AML-193 (cell line): ENCODE measurements at regions not wholly inside any gene's neighbourhood (a gene's known extent, or its start where the extent isn't known, plus 50 kb on each side); places are given as distances from the start of the nearest gene placed in this dataset.
"Not testable (repeated sequence)": the region's sequence is repeated elsewhere in the genome, so short reads cannot be mapped to it uniquely, and the experiment has no call there.

Source experiments
- DNase-seq, 2 experiments: peaks; one replicate each; lab custom pipeline; 2025; lab: John Stamatoyannopoulos, UW

DNA sequence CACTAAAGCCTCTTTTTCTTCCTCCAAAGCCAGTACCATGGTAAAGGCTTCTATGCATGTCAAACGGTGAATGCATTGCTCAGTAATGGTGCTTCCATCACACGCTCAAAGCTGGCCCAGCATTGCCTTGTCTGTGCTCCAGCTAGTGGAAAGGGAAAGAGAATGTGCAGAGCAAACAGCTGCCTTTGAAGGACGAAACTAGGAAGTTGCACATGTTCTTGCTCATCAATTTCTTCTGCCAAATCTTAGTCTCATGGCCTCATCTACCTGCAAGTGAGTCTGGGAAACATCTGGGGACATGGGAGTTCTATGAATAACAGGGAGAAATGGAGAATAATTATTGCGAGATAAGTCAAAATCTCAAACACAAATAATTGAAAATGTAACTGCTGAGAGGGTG, 216.5 kb upstream of the SSTR4 start:
- no peak for DNase-seq

GRCh38 chr20:22819112-22819511, 216.0 kb upstream of the SSTR4 start:
- DNase-seq, result no peak

GRCh38 chr20:22819784-22820183, 215.3 kb upstream of the SSTR4 start:
- DNase-seq, result no peak

DNA sequence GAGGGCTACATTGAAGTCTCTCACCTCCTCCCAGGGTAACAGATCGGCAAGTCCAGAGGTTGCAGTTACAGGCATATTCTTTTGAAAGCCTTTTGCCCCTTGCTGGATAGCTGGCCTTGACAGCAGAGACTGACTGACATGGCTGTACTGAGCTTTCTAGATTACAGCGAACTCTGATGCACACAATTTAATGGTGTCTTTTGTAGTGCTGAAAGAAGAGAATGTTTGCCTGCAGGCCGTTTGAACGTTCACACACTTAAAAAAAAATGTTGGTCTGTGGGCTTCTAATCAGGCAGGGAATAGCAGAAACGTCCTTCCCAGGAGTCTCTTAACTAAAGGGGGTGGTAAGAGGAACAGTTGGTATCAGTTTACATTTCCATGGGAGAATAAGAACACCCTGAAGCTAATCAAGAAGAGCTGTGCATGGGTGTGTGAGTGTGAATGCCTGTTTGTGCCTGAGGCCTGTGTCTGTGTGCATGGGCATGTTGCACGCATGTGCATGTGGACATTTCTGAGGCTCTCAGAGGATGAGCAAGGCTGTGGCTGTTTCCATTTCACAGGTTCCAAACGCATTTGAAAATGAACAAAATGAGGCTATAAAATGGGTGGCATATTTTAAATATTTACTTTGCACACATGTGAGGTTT, 213.9 kb upstream of the SSTR4 start:
- no peak for DNase-seq

DNA sequence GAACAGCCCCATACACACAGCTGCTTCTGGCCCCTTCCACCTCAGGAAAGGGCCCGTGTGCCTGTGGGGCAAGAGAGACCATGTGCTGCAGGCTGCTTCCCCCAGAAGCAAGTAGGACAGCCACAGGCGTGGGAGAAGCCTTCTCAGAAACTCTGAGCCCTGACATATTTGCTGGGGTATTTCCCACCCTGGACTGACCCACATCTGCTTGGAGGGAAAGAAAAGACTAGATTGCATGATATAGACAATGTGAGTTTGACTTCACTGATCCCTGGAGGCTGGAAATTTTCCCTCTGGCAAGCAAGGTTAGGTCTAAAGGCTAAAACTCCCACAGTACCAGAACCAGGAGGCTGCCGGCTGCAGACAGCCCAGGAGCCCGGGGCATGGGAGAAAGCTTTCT, 213.3 kb upstream of the SSTR4 start:
- no peak for DNase-seq

DNA sequence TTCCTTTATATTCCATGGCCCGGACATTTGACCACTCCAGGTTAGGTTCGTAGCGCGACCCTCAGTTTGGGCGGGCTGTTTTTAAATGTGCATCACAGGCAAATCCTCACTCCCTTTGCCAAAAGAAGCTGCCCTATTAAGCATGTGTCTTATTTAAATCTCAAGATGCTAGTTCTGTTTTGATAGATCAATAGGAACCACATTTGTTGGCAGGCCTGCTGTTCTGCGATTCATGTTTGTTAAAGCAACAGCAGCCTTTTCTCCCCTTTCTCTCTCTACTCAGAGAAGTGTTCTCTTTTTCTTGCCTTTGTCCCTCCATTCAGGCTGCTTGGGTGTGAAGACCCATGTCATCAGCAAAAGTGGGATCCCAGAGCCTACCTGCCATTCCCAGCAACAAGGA, 212.0 kb upstream of the SSTR4 start:
- DNase-seq, result no peak

DNA sequence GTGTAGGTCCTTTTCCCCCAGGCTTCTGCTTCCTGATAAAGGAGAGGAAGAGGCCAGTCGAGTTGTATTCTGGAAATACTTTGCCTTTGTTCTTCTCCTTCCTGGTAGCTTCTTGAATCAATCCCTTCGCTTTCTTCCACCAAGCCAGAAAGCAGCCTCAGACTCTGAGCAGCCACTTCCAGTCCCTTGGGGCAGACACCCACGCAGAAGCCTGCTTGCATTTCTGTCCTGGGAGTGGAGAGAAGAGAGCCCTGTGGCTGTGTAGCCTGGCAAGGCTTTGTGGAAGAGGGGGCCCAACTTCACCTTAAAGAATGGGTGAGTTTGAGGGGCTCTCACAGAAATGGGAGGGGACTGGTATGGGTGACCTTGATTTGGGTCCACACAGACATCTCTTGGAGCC, 211.0 kb upstream of the SSTR4 start:
- DNase-seq, result no peak

DNA sequence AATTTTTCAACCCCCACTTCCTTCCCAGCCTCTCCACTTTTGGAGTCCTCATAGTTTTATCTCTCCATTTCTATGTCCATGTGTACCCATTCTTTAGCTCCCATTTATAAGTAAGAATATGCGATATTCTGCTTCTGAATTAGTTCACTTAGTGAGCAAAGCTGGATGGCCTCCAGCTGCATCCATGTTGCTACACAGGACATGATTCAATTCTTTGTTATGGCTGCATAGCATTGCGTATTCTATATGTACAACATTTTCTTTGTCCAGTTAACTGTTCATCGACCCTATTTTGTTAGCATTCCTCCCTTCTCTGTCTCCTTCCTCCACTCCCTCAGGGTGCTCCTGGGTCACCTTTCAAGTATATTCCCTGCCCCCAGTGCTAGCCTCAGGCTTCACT, 210.0 kb upstream of the SSTR4 start:
- DNase-seq, result no peak

GRCh38 chr20:22825546-22825945, 209.6 kb upstream of the SSTR4 start:
- no peak for DNase-seq

GRCh38 chr20:22826306-22827230, 208.5 kb upstream of the SSTR4 start:
- no peak for DNase-seq

GRCh38 chr20:22827916-22828315, 207.2 kb upstream of the SSTR4 start:
- DNase-seq, result no peak

DNA sequence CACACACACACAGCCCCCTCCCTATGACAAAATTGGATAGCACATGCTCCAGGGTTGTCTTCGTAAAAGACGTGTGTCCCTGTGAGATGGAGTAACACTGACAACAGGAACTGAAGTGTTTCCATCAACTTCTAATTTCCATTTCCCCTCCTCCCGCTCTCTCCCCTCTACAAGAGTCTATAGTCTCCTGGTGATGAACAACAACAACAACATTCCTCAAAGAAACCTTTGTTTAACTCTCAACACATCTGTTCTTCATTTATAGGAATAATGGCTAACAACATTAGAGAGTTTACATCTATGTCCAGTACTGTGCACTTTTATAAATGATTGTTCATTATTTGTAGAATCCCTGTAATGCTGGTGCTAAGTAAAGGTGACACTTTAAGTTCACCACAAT, 205.8 kb upstream of the SSTR4 start:
- no peak for DNase-seq

- no peak for DNase-seq
These were observed 205.0 kb upstream of the SSTR4 start for GRCh38 chr20:22830138-22830537.

GRCh38 chr20:22830715-22831114, 204.4 kb upstream of the SSTR4 start:
- DNase-seq, result not testable (repeated sequence)

GRCh38 chr20:22833851-22834250, 201.3 kb upstream of the SSTR4 start:
- DNase-seq, result no peak

DNA sequence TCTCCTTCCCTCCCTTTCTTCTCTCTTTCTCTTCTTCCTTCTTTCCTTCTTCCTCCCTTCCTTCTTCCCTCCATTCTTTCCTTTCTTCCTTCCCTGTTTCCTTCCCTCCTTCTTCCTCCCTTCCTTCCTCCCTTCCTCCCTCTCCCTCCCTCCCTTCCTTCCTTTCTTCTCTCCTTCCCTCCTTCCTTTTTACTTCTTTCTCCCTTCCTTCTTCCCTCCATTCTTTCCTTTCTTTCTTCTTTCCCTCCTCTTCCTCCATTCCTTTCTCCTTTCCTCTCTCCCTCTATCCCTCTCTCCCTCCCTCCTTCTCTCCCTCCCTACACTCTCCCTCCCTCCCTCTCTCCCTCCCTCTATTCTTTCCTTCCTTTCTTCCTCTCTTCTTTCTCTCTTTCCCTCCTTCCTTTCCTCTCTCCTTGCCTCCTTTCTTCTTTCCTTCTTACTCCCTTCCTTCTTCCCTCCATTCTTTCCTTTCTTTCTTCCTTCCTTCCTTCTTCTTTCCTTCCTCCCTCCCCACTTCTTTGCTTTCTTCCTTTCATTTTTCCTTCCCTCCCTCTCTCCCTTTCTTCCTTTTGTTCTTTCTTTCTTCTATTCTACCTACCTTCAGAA, 200.4 kb upstream of the SSTR4 start:
- no peak for DNase-seq

- DNase-seq, result no peak
These were observed 198.9 kb upstream of the SSTR4 start for GRCh38 chr20:22836211-22836610.

DNA sequence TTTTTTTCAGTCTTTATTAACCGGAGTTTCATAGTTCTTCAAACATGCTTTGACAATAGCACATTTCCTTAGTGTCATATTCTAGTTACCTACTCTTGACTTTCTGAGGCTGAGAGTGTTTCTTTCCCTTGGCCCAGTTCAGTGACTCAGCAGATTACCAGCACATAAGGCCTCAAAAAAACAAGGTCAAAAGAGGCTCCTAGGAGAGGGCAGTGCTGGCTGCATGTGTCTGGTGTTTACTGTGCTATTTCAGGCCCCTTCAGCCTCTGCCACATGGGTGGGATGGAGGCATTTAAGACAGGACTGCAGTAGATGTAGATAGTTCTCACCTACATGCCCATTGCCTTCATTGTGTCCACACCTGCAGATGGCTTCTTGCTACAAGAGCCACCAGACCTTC, 198.2 kb upstream of the SSTR4 start:
- no peak for DNase-seq

GRCh38 chr20:22838001-22838400, 197.1 kb upstream of the SSTR4 start:
- DNase-seq, result no peak

- no peak for DNase-seq
These were observed 193.3 kb upstream of the SSTR4 start for GRCh38 chr20:22841846-22842245.

DNA sequence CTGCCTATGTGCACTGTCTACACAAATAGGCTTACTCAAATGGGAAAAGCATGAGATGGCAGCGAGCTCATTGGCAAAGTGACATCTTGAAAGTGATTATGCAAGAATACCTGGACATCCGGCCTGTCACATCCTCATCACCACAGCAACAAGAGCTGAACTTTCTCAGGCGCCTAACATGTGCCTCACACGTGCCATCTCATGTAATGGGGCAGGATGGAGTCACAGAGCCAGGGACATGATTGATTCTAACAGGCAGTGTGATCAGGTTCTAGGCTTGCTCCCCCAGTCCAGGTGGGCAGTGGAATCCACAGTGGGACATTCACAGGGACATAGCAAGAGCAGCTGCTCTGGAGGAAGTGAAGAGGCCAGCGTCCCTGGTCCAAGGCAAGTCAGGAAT, 192.3 kb upstream of the SSTR4 start:
- DNase-seq, result no peak

DNA sequence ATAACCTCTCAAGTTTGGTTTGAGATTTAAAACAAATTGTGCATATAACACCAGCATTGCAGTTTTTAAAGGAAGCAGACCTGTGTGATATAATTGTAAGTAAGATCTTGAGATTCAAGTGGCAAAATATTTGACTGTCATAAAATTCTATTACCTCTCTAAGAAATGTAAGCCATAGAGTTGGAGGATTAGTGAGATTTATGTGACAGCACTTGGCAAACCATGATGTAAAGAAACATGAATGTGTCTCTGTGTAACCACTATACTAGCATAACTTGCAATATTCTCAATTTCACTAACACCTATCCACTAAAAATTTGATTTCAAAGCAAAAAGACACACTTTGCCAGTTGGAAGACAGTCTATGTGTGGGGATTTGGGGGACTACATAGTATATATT, 190.2 kb upstream of the SSTR4 start:
- no peak for DNase-seq

- no peak for DNase-seq
These were observed 188.2 kb upstream of the SSTR4 start for GRCh38 chr20:22846863-22847262.
